SK-N-SH (cell line): ENCODE measurements at regions not wholly inside any gene's neighbourhood (a gene's known extent, or its start where the extent isn't known, plus 50 kb on each side); places are given as distances from the start of the nearest gene placed in this dataset.
"Not testable (repeated sequence)": the region's sequence is repeated elsewhere in the genome, so short reads cannot be mapped to it uniquely, and the experiment has no call there.

Experiments used
- CHD2 ChIP-seq: fragments of 150-350 bp; IDR thresholded peaks from 2 replicates; pipeline ENCODE4 v1.6.1; 2018; ENCODE audit warnings: low read length; ENCODE audit not compliant: partially characterized antibody
- EP300 ChIP-seq, 2 experiments: IDR thresholded peaks; 2 replicates each; pipeline versions ENCODE4 v1.4.0 to v1.6.1; 2012; ENCODE audit warnings: borderline replicate concordance in 1 of 2, low read depth in 1 of 2, low read length in 1 of 2
- FOSL2 ChIP-seq: IDR thresholded peaks from 2 replicates; pipeline ENCODE4 v1.4.0; 2012; ENCODE audit warnings: low read depth, mild to moderate bottlenecking, moderate library complexity, borderline replicate concordance
- FOXM1 ChIP-seq: IDR thresholded peaks from 2 replicates; pipeline ENCODE4 v1.4.0; 2012; ENCODE audit warnings: low read depth, mild to moderate bottlenecking
- JUND ChIP-seq: IDR thresholded peaks from 2 replicates; pipeline ENCODE4 v1.4.0; 2012
- MXI1 ChIP-seq: IDR thresholded peaks from 2 replicates; pipeline ENCODE4 v1.6.1; 2012; ENCODE audit warnings: mild to moderate bottlenecking, low read depth, low read length, improper control_type of control experiment
- NRF1 ChIP-seq: IDR thresholded peaks from 2 replicates; pipeline ENCODE4 v1.6.1; 2012; ENCODE audit warnings: low read depth, mild to moderate bottlenecking, low read length
- RFX5 ChIP-seq: IDR thresholded peaks from 2 replicates; pipeline ENCODE4 v1.6.1; 2012; ENCODE audit warnings: mild to moderate bottlenecking, improper control_type of control experiment, low read length
- RXRA ChIP-seq: IDR thresholded peaks from 2 replicates; pipeline ENCODE4 v1.4.0; 2012; ENCODE audit warnings: low read depth, mild to moderate bottlenecking, borderline replicate concordance
- YY1 ChIP-seq: IDR thresholded peaks from 2 replicates; pipeline ENCODE4 v1.4.0; 2012; ENCODE audit warnings: low read depth, mild to moderate bottlenecking
- TF ChIP-seq, protein P1 (sequence below): IDR thresholded peaks from 2 replicates; pipeline ENCODE4 v1.6.1; 2012; ENCODE audit warnings: mild to moderate bottlenecking, low read depth, low read length, moderate library complexity
- TF ChIP-seq, protein P2 (sequence below): fragments of 200-600 bp; sonication (generic); IDR thresholded peaks from 2 replicates; pipeline ENCODE4 v1.6.1; 2017; ENCODE audit warnings: antibody characterized with exemption, mild to moderate bottlenecking, moderate library complexity
- TF ChIP-seq, protein P3 (sequence below): IDR thresholded peaks from 2 replicates; pipeline ENCODE4 v1.4.0; 2012; ENCODE audit warnings: low read depth, borderline replicate concordance
- TF ChIP-seq, protein P4 (sequence below): IDR thresholded peaks from 2 replicates; pipeline ENCODE4 v1.4.0; 2012; ENCODE audit warnings: low read depth, borderline replicate concordance

GRCh38 chr9:42341860-42342259 lies 158.4 kb downstream of the SPATA31A6 start:
- TF ChIP-seq, protein P1, sequence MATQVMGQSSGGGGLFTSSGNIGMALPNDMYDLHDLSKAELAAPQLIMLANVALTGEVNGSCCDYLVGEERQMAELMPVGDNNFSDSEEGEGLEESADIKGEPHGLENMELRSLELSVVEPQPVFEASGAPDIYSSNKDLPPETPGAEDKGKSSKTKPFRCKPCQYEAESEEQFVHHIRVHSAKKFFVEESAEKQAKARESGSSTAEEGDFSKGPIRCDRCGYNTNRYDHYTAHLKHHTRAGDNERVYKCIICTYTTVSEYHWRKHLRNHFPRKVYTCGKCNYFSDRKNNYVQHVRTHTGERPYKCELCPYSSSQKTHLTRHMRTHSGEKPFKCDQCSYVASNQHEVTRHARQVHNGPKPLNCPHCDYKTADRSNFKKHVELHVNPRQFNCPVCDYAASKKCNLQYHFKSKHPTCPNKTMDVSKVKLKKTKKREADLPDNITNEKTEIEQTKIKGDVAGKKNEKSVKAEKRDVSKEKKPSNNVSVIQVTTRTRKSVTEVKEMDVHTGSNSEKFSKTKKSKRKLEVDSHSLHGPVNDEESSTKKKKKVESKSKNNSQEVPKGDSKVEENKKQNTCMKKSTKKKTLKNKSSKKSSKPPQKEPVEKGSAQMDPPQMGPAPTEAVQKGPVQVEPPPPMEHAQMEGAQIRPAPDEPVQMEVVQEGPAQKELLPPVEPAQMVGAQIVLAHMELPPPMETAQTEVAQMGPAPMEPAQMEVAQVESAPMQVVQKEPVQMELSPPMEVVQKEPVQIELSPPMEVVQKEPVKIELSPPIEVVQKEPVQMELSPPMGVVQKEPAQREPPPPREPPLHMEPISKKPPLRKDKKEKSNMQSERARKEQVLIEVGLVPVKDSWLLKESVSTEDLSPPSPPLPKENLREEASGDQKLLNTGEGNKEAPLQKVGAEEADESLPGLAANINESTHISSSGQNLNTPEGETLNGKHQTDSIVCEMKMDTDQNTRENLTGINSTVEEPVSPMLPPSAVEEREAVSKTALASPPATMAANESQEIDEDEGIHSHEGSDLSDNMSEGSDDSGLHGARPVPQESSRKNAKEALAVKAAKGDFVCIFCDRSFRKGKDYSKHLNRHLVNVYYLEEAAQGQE, result not testable (repeated sequence)
- TF ChIP-seq, protein P2, sequence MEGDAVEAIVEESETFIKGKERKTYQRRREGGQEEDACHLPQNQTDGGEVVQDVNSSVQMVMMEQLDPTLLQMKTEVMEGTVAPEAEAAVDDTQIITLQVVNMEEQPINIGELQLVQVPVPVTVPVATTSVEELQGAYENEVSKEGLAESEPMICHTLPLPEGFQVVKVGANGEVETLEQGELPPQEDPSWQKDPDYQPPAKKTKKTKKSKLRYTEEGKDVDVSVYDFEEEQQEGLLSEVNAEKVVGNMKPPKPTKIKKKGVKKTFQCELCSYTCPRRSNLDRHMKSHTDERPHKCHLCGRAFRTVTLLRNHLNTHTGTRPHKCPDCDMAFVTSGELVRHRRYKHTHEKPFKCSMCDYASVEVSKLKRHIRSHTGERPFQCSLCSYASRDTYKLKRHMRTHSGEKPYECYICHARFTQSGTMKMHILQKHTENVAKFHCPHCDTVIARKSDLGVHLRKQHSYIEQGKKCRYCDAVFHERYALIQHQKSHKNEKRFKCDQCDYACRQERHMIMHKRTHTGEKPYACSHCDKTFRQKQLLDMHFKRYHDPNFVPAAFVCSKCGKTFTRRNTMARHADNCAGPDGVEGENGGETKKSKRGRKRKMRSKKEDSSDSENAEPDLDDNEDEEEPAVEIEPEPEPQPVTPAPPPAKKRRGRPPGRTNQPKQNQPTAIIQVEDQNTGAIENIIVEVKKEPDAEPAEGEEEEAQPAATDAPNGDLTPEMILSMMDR, result not testable (repeated sequence)
- not testable (repeated sequence) for TF ChIP-seq RFX5; EP300 (IDR thresholded peaks at IDR 0.05; ENCODE audit: borderline replicate concordance in 1 of 2, low read depth in 1 of 2, low read length in 1 of 2); MXI1; FOSL2; CHD2; NRF1; RXRA; FOXM1; YY1; JUND
- TF ChIP-seq, protein P3, sequence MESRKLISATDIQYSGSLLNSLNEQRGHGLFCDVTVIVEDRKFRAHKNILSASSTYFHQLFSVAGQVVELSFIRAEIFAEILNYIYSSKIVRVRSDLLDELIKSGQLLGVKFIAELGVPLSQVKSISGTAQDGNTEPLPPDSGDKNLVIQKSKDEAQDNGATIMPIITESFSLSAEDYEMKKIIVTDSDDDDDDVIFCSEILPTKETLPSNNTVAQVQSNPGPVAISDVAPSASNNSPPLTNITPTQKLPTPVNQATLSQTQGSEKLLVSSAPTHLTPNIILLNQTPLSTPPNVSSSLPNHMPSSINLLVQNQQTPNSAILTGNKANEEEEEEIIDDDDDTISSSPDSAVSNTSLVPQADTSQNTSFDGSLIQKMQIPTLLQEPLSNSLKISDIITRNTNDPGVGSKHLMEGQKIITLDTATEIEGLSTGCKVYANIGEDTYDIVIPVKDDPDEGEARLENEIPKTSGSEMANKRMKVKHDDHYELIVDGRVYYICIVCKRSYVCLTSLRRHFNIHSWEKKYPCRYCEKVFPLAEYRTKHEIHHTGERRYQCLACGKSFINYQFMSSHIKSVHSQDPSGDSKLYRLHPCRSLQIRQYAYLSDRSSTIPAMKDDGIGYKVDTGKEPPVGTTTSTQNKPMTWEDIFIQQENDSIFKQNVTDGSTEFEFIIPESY, result not testable (repeated sequence)
- TF ChIP-seq, protein P4, sequence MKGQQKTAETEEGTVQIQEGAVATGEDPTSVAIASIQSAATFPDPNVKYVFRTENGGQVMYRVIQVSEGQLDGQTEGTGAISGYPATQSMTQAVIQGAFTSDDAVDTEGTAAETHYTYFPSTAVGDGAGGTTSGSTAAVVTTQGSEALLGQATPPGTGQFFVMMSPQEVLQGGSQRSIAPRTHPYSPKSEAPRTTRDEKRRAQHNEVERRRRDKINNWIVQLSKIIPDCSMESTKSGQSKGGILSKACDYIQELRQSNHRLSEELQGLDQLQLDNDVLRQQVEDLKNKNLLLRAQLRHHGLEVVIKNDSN, result not testable (repeated sequence)
